ENCODE measurements at regions not wholly inside any gene's neighbourhood (a gene's known extent, or its start where the extent isn't known, plus 50 kb on each side); places are given as distances from the start of the nearest gene placed in this dataset.

DNA sequence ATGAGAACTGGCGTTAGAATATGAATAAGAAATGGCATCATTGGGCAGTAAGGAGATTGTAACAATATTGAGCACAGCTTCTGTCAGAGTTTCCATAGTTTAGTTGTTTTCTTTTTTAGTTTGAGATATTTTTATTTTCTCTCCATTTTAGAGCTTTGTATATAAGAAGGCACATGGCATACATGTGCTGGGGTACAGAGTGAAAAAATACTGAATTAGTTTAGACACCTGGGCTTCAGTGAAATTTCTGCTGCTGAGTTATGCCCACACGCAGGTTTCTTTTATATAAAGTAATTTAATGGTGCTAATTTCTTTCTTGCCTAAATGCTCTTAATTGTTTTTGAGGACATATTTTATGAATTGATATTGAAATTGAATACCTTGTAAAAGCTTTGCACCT lies 53.6 kb upstream of the RWDD3 start (continued):
- TF ChIP-seq, protein P1, sequence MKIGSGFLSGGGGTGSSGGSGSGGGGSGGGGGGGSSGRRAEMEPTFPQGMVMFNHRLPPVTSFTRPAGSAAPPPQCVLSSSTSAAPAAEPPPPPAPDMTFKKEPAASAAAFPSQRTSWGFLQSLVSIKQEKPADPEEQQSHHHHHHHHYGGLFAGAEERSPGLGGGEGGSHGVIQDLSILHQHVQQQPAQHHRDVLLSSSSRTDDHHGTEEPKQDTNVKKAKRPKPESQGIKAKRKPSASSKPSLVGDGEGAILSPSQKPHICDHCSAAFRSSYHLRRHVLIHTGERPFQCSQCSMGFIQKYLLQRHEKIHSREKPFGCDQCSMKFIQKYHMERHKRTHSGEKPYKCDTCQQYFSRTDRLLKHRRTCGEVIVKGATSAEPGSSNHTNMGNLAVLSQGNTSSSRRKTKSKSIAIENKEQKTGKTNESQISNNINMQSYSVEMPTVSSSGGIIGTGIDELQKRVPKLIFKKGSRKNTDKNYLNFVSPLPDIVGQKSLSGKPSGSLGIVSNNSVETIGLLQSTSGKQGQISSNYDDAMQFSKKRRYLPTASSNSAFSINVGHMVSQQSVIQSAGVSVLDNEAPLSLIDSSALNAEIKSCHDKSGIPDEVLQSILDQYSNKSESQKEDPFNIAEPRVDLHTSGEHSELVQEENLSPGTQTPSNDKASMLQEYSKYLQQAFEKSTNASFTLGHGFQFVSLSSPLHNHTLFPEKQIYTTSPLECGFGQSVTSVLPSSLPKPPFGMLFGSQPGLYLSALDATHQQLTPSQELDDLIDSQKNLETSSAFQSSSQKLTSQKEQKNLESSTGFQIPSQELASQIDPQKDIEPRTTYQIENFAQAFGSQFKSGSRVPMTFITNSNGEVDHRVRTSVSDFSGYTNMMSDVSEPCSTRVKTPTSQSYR (CRISPR knock-in tag; IDR thresholded peaks at IDR 0.05): no peak

DNA sequence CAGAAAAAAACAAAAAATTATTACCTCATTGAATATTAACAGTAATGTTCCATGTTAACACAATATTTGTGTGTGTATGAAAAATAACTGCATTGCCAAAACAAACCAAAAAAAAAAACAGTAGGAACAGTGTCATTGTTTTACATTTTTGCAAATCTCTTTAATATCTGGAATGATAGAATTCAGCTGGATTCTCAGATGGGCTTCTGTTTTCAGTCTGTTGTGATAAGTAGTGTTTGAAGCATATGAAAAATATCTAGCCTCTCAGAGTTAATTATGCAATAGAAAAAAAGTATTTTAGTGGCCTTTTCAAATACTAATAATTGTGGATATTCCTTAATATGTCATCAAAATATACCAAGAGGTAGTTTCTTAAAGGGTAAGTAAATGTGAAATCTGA lies 52.9 kb upstream of the RWDD3 start:
- Mint-ChIP-seq H3K36me3 (no peaks in the 10 kb centered on the region), H3K4me1 (no peaks in the 10 kb centered on the region), H3K4me3 (no peak overlapping the region), H3K27ac (no peak overlapping the region), H3K27me3 (ENCODE audit: low read depth) (peaks cover 3% of the 10 kb centered on the region; the same call in 1 of the 2 replicates), H3K9me3 (no peaks in the 10 kb centered on the region)
- TF ChIP-seq ETV6 (CRISPR knock-in tag; IDR thresholded peaks at IDR 0.05) (no peak), SOX15 (CRISPR knock-in tag; IDR thresholded peaks at IDR 0.05) (no peak), ZNF263 (CRISPR knock-in tag; IDR thresholded peaks at IDR 0.05; ENCODE audit: low read depth) (no peak), NR2C2 (CRISPR knock-in tag; IDR thresholded peaks at IDR 0.05) (no peak), TEAD4 (CRISPR knock-in tag; IDR thresholded peaks at IDR 0.05) (no peak)
- TF ChIP-seq, protein P2, sequence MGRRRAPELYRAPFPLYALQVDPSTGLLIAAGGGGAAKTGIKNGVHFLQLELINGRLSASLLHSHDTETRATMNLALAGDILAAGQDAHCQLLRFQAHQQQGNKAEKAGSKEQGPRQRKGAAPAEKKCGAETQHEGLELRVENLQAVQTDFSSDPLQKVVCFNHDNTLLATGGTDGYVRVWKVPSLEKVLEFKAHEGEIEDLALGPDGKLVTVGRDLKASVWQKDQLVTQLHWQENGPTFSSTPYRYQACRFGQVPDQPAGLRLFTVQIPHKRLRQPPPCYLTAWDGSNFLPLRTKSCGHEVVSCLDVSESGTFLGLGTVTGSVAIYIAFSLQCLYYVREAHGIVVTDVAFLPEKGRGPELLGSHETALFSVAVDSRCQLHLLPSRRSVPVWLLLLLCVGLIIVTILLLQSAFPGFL (CRISPR knock-in tag; IDR thresholded peaks at IDR 0.05; ENCODE audit: borderline replicate concordance): no peak
- TF ChIP-seq, protein P3, sequence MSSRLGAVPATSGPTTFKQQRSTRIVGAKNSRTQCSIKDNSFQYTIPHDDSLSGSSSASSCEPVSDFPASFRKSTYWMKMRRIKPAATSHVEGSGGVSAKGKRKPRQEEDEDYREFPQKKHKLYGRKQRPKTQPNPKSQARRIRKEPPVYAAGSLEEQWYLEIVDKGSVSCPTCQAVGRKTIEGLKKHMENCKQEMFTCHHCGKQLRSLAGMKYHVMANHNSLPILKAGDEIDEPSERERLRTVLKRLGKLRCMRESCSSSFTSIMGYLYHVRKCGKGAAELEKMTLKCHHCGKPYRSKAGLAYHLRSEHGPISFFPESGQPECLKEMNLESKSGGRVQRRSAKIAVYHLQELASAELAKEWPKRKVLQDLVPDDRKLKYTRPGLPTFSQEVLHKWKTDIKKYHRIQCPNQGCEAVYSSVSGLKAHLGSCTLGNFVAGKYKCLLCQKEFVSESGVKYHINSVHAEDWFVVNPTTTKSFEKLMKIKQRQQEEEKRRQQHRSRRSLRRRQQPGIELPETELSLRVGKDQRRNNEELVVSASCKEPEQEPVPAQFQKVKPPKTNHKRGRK (CRISPR knock-in tag; IDR thresholded peaks at IDR 0.05; ENCODE audit: borderline replicate concordance): no peak
- TF ChIP-seq, protein P4, sequence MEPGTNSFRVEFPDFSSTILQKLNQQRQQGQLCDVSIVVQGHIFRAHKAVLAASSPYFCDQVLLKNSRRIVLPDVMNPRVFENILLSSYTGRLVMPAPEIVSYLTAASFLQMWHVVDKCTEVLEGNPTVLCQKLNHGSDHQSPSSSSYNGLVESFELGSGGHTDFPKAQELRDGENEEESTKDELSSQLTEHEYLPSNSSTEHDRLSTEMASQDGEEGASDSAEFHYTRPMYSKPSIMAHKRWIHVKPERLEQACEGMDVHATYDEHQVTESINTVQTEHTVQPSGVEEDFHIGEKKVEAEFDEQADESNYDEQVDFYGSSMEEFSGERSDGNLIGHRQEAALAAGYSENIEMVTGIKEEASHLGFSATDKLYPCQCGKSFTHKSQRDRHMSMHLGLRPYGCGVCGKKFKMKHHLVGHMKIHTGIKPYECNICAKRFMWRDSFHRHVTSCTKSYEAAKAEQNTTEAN (CRISPR knock-in tag; IDR thresholded peaks at IDR 0.05): no peak
- ATAC-seq (no peak), DNase-seq (ENCODE audit: low spot score) (no peak)
- ChIA-PET CTCF (no interaction called here), POLR2A (no interaction called here)

DNA sequence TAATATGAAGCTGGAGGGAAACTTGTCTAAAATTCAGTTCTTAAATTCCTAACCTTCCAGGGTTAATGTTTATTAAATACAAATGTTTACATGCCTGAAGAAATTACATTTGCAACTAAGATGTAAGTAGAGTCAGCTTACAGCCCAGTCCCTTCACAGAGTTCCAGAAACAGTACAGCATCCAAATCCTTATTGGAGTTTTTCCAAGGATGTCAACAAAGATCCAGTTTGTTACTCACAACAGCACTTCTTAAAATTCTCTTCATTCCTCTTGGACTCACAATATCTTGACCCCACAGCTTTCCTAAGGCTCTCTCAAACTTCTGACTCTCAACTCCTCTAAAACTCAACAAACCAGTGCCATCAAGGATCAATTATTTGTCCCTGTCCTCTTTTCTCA lies 50.1 kb upstream of the RWDD3 start:
- CTCF ChIA-PET: no interaction called here
- H3K4me1 Mint-ChIP-seq: no peaks in the 10 kb centered on the region
- DNase-seq (ENCODE audit: low spot score): no peak
- POLR2A ChIA-PET: no interaction called here
- TF ChIP-seq, protein P5, sequence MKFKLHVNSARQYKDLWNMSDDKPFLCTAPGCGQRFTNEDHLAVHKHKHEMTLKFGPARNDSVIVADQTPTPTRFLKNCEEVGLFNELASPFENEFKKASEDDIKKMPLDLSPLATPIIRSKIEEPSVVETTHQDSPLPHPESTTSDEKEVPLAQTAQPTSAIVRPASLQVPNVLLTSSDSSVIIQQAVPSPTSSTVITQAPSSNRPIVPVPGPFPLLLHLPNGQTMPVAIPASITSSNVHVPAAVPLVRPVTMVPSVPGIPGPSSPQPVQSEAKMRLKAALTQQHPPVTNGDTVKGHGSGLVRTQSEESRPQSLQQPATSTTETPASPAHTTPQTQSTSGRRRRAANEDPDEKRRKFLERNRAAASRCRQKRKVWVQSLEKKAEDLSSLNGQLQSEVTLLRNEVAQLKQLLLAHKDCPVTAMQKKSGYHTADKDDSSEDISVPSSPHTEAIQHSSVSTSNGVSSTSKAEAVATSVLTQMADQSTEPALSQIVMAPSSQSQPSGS (CRISPR knock-in tag; IDR thresholded peaks at IDR 0.05; ENCODE audit: borderline replicate concordance, low read depth): no peak
- TF ChIP-seq, protein P6, sequence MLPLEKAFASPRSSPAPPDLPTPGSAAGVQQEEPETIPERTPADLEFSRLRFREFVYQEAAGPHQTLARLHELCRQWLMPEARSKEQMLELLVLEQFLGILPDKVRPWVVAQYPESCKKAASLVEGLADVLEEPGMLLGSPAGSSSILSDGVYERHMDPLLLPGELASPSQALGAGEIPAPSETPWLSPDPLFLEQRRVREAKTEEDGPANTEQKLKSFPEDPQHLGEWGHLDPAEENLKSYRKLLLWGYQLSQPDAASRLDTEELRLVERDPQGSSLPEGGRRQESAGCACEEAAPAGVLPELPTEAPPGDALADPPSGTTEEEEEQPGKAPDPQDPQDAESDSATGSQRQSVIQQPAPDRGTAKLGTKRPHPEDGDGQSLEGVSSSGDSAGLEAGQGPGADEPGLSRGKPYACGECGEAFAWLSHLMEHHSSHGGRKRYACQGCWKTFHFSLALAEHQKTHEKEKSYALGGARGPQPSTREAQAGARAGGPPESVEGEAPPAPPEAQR (CRISPR knock-in tag; IDR thresholded peaks at IDR 0.05): no peak
- TF ChIP-seq MYBL2 (CRISPR knock-in tag; IDR thresholded peaks at IDR 0.05) (no peak), NFYB (CRISPR knock-in tag; conservative IDR thresholded peaks at IDR 0.05; ENCODE audit: low read depth) (no peak), MXD4 (CRISPR knock-in tag; IDR thresholded peaks at IDR 0.05; ENCODE audit: borderline replicate concordance) (no peak), IRF2 (CRISPR knock-in tag; IDR thresholded peaks at IDR 0.05; ENCODE audit: borderline replicate concordance, low read depth) (no peak)
- TF ChIP-seq, protein P7, sequence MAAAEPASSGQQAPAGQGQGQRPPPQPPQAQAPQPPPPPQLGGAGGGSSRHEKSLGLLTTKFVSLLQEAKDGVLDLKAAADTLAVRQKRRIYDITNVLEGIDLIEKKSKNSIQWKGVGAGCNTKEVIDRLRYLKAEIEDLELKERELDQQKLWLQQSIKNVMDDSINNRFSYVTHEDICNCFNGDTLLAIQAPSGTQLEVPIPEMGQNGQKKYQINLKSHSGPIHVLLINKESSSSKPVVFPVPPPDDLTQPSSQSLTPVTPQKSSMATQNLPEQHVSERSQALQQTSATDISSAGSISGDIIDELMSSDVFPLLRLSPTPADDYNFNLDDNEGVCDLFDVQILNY (CRISPR knock-in tag; IDR thresholded peaks at IDR 0.05): no peak
- TF ChIP-seq, protein P1 (CRISPR knock-in tag; IDR thresholded peaks at IDR 0.05): no peak
- TF ChIP-seq, protein P8, sequence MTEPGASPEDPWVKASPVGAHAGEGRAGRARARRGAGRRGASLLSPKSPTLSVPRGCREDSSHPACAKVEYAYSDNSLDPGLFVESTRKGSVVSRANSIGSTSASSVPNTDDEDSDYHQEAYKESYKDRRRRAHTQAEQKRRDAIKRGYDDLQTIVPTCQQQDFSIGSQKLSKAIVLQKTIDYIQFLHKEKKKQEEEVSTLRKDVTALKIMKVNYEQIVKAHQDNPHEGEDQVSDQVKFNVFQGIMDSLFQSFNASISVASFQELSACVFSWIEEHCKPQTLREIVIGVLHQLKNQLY (CRISPR knock-in tag; IDR thresholded peaks at IDR 0.05): no peak
- peaks cover 3% of the 10 kb centered on the region; the same call in 1 of the 2 replicates for H3K27me3 Mint-ChIP-seq (ENCODE audit: low read depth)
- H3K36me3 Mint-ChIP-seq: no peaks in the 10 kb centered on the region
- ATAC-seq: no peak
- no peak overlapping the region for H3K27ac Mint-ChIP-seq
- H3K4me3 Mint-ChIP-seq: no peak overlapping the region
- peaks cover 4% of the 10 kb centered on the region; the same call in 1 of the 2 replicates for H3K9me3 Mint-ChIP-seq

Data from WTC11 (cell line).